COLO668 (cell line): ENCODE measurements at regions not wholly inside any gene's neighbourhood (a gene's known extent, or its start where the extent isn't known, plus 50 kb on each side); places are given as distances from the start of the nearest gene placed in this dataset.
A peak's percentile ranks its signal among the peaks of the same experiment; 100 is the strongest.

Source experiments
- DNase-seq: peaks from one replicate; lab custom pipeline; 2025; ENCODE audit not compliant: unreplicated experiment; lab: John Stamatoyannopoulos, UW

DNA sequence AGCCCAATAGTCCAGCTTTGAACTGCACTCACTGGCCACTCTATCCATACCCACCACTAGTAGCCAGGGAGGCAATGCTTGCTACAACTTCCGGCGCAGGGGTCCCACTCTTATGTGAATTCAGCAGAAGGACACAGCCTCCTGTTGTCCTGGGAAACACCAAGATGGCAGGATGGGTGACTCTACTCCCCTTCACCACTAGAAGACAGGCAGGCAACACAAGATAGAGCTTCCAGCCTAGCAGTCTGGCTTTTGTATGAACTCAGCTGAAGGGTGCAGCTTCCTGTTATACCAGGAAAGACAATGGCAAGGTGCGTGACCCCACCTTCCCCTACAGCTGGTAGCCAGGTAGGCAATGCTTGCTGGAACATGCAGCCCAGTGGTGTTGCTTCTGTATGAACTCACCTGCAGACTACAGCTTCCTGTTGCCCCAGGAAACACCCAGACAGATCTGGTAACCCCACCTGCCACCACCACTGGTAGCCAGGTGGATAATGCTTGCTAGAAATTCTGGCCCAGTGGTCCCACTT, 205.2 kb upstream of the KIRREL3 start:
- DNase-seq, result peak; percentile 7

DNA sequence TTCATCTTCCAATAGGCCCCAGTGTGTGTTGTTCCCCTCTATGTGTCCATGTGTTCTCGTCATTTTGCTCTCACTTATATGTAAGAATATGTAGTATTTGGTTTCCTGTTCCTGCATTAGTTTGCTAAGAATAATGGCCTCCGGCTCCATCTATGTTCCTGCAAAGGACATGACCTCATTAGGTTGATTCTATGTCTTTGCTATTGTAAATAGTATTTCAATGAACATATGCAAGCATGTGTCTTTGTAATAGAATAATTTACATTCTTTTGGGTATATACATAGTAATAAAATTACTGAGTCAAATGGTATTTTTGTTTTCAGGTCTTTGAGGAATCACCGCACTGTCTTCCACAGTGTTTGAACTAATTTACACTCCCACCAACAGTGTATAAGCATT, 202.9 kb upstream of the KIRREL3 start:
- no peak for DNase-seq

DNA sequence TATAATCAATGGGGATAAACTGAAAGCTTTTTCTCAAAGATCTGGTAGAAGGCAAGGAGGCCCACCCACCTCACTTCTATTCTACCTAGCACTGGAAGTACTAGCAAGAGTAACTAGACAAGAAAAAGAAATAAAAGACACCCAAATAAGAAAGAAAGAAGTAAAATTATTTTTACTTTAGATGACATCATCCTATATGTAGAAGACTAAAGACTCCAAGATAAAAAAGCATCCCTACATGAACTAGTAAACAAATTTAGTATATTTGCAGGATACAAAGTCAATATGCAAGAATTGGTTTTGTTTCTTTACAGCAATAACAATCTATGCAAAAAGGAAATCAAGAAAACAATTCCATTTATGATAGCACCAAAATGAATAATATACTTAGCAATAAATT, 201.5 kb upstream of the KIRREL3 start:
- DNase-seq, result no peak

DNA sequence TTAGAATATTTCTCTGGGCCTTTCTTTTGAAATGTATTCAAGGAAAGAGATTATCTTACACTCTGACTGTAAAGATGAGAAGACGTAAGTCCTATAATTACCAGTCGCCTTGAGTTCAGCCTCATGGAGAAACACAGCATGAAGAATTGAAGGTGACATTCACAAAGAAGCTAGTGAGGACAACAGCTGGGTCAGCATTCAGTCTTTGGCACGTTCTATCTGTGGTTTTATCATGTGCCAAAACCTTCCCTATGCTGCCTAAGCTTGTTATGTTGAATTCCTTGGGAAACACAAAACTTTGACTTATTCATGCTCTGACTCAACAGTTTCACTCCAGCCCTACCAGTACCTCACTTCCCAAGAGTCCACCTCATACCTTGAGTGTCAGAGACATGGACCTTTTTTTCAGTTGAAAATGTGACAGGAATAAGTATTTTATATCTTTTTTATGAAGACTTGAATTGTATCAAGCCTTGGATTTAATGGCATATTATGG, 198.8 kb upstream of the KIRREL3 start:
- no peak for DNase-seq

DNA sequence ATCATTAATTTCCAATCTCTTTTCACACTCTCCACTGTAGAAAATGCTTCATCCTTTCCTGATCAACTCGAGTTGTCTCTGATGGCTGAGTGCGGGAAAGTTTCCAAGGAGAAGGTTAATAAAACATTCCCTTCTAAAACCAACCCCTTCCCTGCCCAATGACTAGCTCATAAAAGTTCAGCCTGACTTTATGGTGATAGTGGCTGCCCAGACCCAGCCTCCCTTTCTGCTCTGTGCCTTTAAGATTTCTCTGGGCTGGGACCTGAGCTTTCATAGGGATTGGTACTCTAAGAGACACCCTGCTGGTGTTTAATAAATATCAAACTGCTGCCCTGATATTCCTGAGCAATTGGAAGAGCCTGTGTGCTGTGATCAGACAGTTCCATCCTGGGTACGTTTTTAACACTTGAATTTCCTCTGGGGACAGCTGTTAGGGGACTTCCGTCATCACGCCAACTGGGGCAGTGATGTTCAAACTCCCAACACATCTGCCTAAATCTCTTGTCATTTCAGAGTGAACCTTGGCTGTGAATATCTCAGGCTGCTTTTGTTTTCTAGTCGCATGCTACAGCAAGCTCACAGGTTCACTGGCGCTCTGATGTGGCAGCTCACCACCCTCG, 195.0 kb upstream of the KIRREL3 start:
- no peak for DNase-seq

DNA sequence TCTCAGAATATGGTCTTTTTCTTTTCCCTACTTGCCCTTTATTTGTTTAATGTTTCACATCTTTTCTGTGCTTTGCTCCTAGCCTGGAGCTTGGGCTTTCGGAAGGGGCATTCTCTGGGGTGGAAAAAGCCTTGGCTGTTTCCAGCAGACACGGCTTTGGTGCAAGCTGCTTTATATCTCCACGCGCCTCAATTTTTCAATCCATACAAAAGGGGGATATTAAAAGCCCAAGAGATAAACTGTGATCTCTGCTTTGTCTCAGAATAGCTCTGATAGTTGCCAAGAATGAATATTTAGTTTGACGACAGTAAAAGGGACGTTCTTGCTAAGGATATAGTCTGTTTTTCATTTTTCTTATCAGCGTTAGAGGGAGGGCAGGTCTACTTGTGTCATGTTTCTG, 194.0 kb upstream of the KIRREL3 start:
- DNase-seq, result no peak

DNA sequence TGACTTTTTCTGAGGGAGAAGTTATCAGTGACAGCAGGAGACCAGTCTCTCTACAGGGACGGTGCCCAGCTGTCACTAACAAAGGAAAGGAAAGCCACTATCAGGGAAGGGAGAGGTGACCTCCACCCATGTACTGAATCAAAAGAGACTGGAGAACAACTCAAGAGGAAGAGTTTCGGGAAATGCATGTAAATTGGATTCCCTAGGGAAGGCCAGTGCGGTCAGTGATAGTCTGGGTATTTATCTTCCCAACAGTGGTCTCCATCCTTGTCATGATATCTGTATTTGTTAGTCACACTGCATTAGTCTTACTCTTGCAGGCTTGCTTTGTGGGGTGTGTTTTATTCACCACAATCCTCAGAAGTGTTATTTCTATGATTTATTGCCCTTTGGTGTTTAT, 193.4 kb upstream of the KIRREL3 start:
- no peak for DNase-seq

DNA sequence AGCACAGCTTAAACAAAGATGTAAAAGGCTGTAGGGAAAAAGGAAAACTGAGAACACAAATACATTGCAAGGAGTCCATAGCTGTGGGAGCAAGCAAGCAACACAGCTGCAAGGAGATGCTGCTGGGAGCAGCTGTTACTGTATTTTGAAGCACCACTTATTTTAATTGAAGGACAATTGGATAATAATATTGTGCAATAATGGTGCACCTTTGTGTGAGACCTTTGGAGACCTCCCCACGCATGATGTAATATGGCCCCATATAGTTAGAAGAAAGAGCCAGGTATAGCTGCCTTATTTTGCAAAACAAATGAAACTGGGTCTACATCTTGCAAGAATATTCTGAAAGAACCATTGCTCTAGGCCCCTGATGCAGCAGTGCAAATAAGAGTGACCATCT, 191.1 kb upstream of the KIRREL3 start:
- no peak for DNase-seq

DNA sequence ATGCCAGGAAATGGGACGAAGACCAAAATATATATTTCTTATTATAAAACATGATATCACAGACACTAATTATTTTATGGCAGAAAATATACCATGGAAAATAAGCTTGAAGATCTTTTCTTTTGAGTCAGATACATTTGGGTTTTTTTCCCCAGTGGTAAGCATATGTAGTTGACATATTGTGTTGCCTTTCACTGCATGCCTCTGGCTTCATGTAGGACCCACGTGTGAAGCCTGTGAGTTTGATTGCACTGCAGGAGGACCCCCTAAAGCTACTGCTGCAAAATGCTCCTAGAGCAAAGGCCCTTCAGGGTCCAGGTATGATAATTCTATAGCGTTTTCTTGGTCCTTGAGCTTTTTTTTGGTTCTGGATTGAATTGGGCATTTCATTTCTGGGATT, 190.7 kb upstream of the KIRREL3 start:
- no peak for DNase-seq

DNA sequence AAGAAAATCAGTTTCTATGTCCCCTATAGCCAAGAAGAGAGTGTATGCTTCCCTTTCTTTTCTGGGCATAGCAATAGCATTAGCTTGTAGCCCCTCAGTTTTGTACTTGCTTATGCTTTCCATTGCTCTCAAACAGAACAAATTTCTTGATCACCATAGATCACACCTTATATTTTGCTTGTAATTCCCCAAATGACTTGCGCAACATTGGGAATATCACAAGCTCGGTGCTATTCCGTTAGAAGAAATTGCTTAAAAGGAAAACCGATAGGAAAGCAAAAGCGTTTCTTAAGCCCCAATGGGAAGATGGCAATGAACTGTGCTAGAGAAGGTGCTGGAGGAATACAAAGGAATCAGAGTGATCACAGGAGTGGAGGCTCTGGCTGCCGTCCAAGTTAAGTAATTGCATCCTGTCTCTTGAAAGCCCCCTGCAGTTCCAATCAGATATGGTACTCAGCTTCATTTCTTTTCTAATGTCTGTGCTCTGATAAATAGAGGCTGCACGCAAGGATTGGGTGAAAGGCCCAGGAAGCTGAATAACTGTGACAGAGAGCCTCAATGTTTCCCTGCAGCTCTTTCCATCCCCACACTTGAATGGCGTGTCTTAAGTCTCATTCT, 182.1 kb upstream of the KIRREL3 start:
- peak; percentile 51 for DNase-seq

DNA sequence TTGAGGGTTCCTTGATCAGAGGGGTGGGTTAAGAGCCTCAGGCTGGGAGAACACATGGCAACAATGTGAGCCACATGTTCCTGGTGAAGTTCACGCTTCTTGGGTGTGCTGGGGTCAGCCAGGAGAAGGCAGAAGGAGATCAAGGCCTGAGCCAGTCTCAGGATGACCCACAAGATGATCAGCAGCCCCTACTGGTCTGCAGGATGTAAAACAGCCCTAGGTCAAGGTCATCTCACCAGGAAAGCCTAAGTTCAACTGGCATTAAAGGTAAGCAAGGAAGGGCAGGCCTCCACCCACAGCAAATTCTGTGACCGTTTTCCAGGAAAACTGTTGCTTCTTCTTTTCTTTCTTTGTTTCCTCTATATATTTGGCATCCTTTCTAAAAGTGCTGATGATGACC, 156.7 kb upstream of the KIRREL3 start:
- DNase-seq, result no peak

DNA sequence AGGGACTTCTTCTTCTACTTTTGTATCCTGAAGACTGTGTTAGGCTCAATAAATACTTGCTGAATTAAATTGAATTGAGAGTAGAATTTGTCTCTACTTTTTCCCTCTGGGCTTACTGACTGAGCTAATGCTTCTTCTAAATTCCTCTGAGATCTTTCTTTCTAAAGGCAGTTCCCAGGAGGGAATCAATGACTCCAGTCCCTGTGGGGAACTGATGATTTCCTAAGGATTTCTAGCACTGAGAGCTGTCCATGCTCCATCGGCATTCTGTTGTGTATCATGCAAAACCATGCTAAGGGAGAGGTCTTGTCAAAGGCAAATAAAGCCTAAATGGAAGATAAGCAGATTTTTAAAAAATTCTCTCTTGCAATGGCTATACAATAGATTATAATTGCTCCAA, 148.8 kb upstream of the KIRREL3 start:
- no peak for DNase-seq

DNA sequence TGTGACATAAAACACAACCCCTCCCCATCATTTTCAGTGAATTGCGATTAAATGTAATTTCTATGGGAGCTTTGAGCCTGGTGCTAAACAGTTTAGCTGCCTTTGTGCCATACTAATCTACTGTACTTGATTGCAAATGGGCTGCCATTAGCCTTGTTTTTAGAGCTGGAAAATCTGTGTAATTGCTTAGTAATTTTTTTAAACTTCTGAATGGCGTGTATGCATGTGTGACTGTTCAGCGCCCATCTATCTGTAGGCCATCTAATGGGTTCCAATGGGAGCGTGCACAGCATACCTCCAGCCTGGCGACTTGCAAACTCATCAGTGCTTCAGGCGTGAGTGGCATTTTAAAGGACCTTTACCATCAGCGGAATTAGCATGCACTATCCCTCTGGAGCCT, 142.7 kb upstream of the KIRREL3 start:
- no peak for DNase-seq

DNA sequence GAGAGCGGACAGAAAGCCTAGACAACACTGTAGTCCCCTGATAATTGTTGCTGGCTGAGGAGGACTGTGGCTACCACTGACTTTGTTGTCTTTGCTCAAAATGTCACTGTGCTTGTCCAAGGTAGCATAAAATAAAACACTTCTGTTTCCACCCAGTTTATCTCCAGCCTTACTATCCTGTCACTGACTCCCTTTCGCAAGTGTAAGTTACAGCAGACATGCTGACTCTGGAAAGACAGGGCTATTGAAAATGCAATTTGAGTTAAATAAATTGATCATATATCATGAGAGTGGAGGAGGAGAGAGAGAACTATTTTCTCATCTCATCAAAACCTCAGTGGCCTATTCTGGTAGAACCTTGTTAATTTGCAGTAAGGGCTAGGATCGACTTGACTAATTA, 138.0 kb upstream of the KIRREL3 start:
- no peak for DNase-seq

DNA sequence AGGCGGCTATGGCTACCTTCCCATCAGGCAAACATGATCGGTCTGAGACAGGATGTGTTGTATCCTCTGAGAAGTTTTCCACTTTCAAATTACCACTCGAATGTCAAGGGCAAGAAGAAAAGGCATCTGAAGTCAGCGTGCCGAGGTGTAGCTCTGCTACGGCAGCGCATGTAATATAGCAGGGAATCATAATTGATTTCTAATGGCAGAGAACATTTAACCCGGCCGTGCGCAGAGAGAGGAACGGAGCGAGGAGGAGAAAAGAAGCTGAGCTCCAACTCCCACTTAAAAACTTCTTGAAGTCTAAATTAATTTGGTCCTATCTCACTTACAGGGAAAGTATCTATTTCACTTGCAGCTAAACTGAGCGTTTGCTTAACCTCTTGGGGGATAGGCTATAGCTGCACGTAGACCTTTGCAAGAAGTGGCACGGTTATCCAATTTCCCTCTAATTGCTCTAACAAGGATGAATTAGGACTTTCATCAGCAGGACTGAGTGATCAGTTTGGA, 137.3 kb upstream of the KIRREL3 start:
- no peak for DNase-seq

DNA sequence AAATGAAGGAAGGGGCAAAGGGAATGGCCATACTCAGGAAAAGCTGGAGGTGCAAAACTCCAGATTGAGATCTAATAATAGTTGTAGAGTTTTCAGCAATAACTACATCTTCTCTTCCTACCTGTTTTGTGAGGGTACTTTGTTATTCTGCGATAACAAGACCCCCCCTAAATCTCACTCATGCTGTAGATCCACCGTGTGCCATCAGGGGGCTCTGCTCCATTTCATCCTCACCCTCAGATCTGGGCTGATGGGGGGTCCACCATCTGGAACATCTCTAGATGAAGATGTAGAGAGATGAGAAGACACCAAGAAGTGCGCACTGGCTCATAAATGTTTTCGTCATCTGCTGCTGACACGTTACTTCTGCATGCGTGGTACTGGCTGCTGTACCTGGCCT, 135.9 kb upstream of the KIRREL3 start:
- DNase-seq, result no peak

DNA sequence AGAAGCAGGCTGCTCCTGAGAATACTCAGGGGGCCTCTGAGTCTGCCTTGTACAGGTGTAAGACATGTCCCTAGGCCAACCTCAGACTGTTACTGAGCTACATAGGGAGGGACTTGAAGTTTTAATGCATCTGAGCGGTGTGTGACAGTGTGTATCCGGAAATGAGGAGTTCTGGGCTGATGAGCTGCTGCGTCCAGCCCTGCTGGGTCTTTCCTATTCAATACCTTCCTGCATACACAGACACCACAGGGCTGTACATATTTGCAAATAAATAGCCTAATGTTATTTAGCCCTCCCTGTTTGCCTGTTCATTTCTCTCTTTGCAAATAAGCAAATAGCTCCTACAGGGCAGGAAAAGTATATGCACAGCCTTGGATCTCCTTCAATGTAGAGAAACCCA, 134.7 kb upstream of the KIRREL3 start:
- no peak for DNase-seq

DNA sequence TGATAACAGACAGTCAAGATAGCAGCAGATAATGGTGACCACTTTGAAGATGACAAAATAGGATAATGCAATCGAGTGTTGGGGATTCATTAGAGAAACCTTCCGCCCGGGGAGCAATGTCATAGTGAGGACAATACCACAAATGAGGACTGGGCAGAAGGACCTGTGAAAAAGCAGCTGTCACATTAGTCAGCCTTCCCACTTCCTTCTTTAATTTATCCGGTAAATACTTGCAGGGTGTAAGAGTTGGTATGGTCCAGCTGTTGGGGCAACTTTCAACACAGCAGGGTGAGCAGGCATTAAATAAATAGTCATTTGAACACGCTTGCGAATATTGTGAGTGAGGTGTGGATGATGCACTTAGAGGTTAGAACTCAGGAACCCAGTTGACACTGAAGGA, 132.5 kb upstream of the KIRREL3 start:
- DNase-seq, result no peak

DNA sequence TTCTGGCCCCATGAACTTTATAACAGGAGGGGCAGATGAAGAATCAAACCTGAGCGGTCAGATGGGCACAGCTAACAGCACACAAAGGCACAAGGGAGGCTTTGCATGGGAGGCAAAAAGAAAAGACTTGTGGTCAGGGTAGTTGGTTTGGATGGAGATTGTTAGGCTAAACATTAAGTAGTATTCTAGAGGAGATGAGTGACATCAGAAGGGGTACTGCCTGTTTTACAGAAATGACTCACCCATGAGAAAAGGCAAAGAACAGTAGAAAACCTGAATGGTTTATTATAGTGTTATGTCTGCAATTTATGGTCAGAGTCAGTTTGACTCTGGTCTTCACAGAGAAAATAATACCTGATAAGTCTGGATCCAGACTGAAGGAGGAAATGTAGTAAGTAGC, 129.8 kb upstream of the KIRREL3 start:
- no peak for DNase-seq

DNA sequence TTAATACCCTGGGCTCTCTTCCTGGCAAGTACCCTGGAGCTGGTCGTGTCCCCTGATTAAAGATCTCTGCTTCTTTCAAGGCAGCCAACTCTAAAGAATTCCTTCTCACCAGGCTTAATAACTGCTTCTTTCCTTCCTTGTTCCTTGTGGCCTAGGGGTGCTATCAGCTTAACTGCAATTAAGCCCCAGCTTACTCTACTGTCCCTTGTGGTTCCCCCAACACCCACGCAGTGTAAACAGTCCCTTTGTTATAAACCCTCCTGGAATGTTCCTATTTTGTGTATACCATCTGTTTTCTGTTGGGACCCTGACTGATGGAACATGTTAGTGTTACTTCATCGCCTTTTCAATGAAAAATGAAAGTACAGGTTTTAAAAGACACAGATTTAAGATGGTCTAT, 126.4 kb upstream of the KIRREL3 start:
- DNase-seq, result no peak

DNA sequence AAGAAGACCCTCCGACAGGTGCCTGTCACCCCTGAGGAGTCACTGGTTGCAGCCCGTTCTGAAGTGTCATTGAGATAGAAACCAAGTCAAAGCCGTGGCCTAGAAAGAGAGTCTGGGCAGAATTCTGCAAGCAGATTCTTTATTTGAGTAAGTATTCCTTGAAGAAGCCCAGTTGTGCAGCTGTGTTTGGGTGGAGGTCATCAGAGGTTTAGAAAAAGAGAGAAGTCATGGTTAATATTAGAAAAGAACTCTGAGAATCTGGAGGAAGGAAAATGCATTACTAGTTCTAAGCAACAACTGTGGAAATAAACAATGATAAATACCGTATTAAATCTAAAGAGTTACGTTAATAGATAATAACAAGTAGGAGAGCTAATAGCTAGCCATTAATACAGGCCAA, 118.8 kb upstream of the KIRREL3 start:
- no peak for DNase-seq

DNA sequence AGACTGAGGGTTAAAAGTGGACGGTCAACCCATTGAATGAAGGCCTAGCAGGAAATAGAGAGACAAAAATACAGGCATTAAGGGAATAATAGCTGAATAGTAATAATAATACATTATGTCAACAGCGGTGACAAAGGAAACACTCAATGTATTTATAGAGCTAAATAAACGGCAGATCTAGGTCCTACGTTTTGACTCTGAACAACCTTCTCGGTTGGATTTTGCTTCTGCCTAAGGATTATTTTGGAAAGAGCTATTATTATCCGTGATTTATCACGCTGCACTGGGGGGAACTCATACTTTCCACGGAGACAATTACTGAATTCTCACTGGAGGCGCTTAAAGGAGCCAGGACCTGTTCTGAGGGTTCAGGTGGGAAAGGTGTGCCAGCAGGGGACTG, 118.2 kb upstream of the KIRREL3 start:
- DNase-seq, result no peak
